CD4-positive, alpha-beta T cell (primary cell): ENCODE measurements at regions not wholly inside any gene's neighbourhood (a gene's known extent, or its start where the extent isn't known, plus 50 kb on each side); places are given as distances from the start of the nearest gene placed in this dataset.

Experiments used
- ATAC-seq: fragments of 200-7000 bp; cut with Tn5 transposase; one replicate; pipeline ENCODE4 v1.10.0; 2022; ENCODE audit warnings: mild to moderate bottlenecking; ENCODE audit not compliant: poor library complexity
- CTCF ChIA-PET: fragments of 350-600 bp; sonication (Branson Sonifier 250); formaldehyde crosslinking; loops from one replicate; lab custom pipeline; 2021; ENCODE audit warnings: antibody characterized with exemption, inconsistent platforms; lab: Charles Lee
- POLR2A ChIA-PET: fragments of 350-600 bp; sonication (Branson Sonifier 250); formaldehyde crosslinking; loops from one replicate; lab custom pipeline; 2021; ENCODE audit warnings: antibody characterized with exemption, inconsistent platforms; lab: Charles Lee
- DNase-seq, 14 experiments: peaks; one replicate each; pipeline ENCODE4 v3.0.0-alpha.2; 2013 to 2020; ENCODE audit warnings: mixed read lengths in 2 of 14
- H3K27ac ChIP-seq, 2 donors: one replicate each; pipeline versions ENCODE4 v1.5.1 to v1.7.0; 2013; ENCODE audit warnings: low read length in 2 of 2, low read depth in 1 of 2, mild to moderate bottlenecking in 1 of 2
- H3K27me3 ChIP-seq, 2 experiments: 1 replicate in 1 of 2; 2 replicates in 1 of 2; pipeline versions ENCODE4 v1.6.1 to v1.7.0; 2013; ENCODE audit warnings: low read length in 2 of 2, control low read depth in 1 of 2, mild to moderate bottlenecking in 1 of 2, moderate library complexity in 1 of 2; ENCODE audit not compliant: insufficient read depth in 2 of 2, control insufficient read depth in 1 of 2
- H3K36me3 ChIP-seq: one replicate; pipeline ENCODE4 v1.6.1; 2013; ENCODE audit warnings: low read length, control low read depth; ENCODE audit not compliant: insufficient read depth
- H3K4me1 ChIP-seq: one replicate; pipeline ENCODE4 v1.6.1; 2013; ENCODE audit warnings: low read length, control low read depth; ENCODE audit not compliant: insufficient read depth
- H3K4me3 ChIP-seq: one replicate; pipeline ENCODE4 v1.5.1; 2013; ENCODE audit warnings: mild to moderate bottlenecking, low read length, moderate library complexity
- H3K9me3 ChIP-seq, 2 experiments: 1 replicate in 1 of 2; 2 replicates in 1 of 2; pipeline versions ENCODE4 v1.6.1 to v1.7.0; 2013; ENCODE audit warnings: low read length in 2 of 2, mild to moderate bottlenecking in 2 of 2, control low read depth in 1 of 2, moderate library complexity in 1 of 2; ENCODE audit not compliant: control insufficient read depth in 1 of 2, insufficient read depth in 1 of 2
- H3K27ac Mint-ChIP-seq: one replicate; pipeline ENCODE4 v1.8.0; 2020; ENCODE audit warnings: mixed read lengths
- H3K27me3 Mint-ChIP-seq: one replicate; pipeline ENCODE4 v1.8.0; 2021; ENCODE audit warnings: mixed read lengths
- H3K36me3 Mint-ChIP-seq: one replicate; pipeline ENCODE4 v1.8.0; 2021; ENCODE audit warnings: low read depth, mixed read lengths
- H3K4me1 Mint-ChIP-seq: one replicate; pipeline ENCODE4 v1.8.0; 2021; ENCODE audit warnings: low read depth, mixed read lengths
- H3K4me3 Mint-ChIP-seq: one replicate; pipeline ENCODE4 v1.8.0; 2020; ENCODE audit warnings: mild to moderate bottlenecking, mixed read lengths
- H3K9me3 Mint-ChIP-seq: one replicate; pipeline ENCODE4 v1.8.0; 2020; ENCODE audit warnings: mixed read lengths
- CTCF ChIP-seq: fragments of 200-600 bp; IDR thresholded peaks from one replicate; pipeline ENCODE4 v1.8.0; 2022; ENCODE audit warnings: antibody characterized with exemption, mild to moderate bottlenecking
- intact Hi-C, 2 experiments: fragments of 100-400 bp; cut with DNase I in 1 of 2; cut with micrococcal nuclease in 1 of 2; formaldehyde crosslinking; loops; one replicate each; pipeline versions ENCODE4 v1.15.1 to v1.9.0; 2023 to 2025; cut with DNase I, micrococcal nuclease

- no peak overlapping the region for H3K27ac ChIP-seq
- Mint-ChIP-seq H3K9me3 (peaks cover 2% of the 10 kb centered on the region), H3K4me1 (peaks cover 7% of the 10 kb centered on the region), H3K4me3 (no peak overlapping the region), H3K27me3 (no peaks in the 10 kb centered on the region), H3K36me3 (no peaks in the 10 kb centered on the region), H3K27ac (no peak overlapping the region)
- POLR2A ChIA-PET, result interaction anchor here (1.5 kb wide), 1 partner anchor 17 kb away, joined by 4 read pairs; no protein-coding TSS in a partner anchor
- CTCF ChIA-PET, result interaction anchor here (1.1 kb wide), 1 partner anchor 22 kb away, joined by 3 read pairs; no protein-coding TSS in a partner anchor
- ATAC-seq, result no peak
- intact Hi-C loops, result loop anchor here (5.0 kb wide), 4 partner anchors 69 to 319 kb away; no protein-coding TSS in a partner anchor
- H3K4me3 ChIP-seq, result no peak overlapping the region
- no peak for DNase-seq
- no peak for TF ChIP-seq CTCF
- no peaks in the 10 kb centered on the region for H3K4me1 ChIP-seq
- no peaks in the 10 kb centered on the region for H3K36me3 ChIP-seq
- H3K27me3 ChIP-seq, result no peaks in the 10 kb centered on the region
- no peaks in the 10 kb centered on the region for H3K9me3 ChIP-seq
Measured at GRCh38 chr5:40368200-40368599, 311.5 kb upstream of the PTGER4 start.

- CTCF ChIA-PET, result interaction anchor here (0.6 to 1.3 kb wide), 7 partner anchors 9 to 416 kb away, joined by 3 to 8 read pairs (median 3); no protein-coding TSS in a partner anchor
- peak in 5 of 14 experiments; percentile 19 to 74 (median 43) for DNase-seq
Measured at GRCh38 chr5:40367255-40367654, 312.5 kb upstream of the PTGER4 start.

More at GRCh38 chr5:40367255-40367654, 312.5 kb upstream of the PTGER4 start:
- intact Hi-C loops, result loop anchor here (1.0 to 5.0 kb wide), 6 partner anchors 44 to 321 kb away; no protein-coding TSS in a partner anchor
- TF ChIP-seq CTCF, result no peak
- Histone ChIP-seq H3K27ac (no peak overlapping the region), H3K36me3 (no peaks in the 10 kb centered on the region), H3K9me3 (peaks cover 0 to 4% of the 10 kb centered on the region in 2 experiments), H3K4me1 (no peaks in the 10 kb centered on the region), H3K4me3 (no peak overlapping the region), H3K27me3 (no peaks in the 10 kb centered on the region)
- Mint-ChIP-seq H3K27ac (peak overlapping the region; percentile 17), H3K27me3 (no peaks in the 10 kb centered on the region), H3K4me3 (no peak overlapping the region), H3K4me1 (peaks cover 7% of the 10 kb centered on the region), H3K9me3 (peaks cover 5% of the 10 kb centered on the region), H3K36me3 (no peaks in the 10 kb centered on the region)
- POLR2A ChIA-PET, result interaction anchor here (1.5 kb wide), 1 partner anchor 18 kb away, joined by 4 read pairs; no protein-coding TSS in a partner anchor
- ATAC-seq, result peak; percentile 66
